NCI-H1930 (cell line): ENCODE measurements at regions not wholly inside any gene's neighbourhood (a gene's known extent, or its start where the extent isn't known, plus 50 kb on each side); places are given as distances from the start of the nearest gene placed in this dataset.

Source experiments
- DNase-seq, 2 experiments: peaks; one replicate each; lab custom pipeline; 2025; lab: John Stamatoyannopoulos, UW

DNA sequence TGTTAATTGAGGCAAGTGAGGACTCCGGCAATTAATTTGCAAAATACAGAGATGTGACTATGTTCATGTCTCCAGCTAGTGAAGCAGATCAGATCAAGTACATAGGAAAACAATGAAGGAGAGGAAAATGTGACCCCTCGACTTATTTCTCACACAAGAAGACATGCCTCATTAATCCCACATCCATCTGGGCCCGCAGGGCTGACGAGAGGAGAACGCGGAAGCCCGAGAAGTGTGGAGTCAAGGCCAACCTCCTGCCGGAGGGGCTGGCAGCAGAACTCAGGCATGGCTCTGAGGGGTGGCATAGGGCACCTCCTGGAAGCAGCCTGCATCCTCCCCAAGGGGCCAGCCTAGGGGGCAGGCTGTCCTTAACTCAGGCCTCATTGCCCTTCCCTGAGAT, 54.4 kb downstream of the ZNF503 start:
- DNase-seq = no peak

DNA sequence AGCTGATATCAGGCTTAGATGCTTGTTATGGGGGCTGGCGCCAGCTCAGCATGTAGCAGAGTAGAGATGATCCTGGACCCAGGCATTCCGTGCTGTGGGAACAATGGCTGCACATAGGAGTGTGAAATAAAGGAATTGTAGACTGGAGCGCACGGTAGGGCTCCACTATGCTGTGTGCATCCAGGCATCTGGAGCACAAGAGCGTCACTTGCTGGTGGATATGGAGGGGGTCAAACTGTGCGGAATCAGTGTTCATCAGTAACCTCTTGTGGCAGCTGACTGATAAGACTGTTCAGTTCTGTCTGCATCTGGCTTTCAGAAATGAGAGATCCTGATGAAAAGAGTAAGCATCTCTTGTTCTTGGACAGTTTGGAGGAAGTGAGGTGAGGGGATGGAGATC, 55.8 kb downstream of the ZNF503 start:
- no peak for DNase-seq

DNA sequence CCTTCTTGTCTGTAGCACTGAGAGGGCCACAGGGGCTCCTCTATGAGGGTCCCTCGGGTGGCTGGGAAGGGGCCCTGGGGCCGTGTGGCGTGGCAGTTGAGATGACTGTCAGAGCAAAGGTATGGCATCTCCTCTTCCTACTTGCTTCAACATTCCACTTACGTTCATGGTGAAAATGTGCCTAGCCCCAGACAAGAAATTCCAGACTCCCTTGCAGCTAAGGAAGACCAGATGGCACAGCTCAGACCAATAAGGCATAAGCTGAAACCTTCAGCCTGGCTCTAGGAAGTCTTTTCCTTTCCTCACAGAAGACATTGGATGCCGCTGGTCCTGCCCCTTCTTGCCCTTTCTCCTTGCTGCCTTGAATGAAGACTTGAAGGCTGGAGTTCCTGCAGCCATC, 57.4 kb downstream of the ZNF503 start:
- no peak for DNase-seq

DNA sequence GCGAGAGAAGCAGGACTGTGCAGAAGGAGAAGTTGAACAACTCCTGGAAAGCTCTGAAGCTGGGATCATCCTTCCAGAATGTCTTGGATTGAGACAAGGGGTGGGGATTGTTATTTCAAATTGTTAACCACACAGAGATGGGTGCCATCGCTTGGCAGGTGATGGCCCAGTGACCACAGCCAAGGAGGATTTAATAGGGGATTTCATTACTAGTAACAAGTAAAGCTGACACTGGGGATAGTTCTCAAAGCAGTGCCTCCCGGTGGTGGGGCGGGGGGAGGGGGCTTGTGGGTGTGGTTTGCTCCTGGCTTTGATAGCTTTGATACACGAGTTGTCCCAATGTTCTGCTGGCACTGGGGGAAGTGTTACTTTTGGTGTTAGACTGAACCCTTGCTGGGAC, 59.2 kb downstream of the ZNF503 start:
- no peak for DNase-seq

DNA sequence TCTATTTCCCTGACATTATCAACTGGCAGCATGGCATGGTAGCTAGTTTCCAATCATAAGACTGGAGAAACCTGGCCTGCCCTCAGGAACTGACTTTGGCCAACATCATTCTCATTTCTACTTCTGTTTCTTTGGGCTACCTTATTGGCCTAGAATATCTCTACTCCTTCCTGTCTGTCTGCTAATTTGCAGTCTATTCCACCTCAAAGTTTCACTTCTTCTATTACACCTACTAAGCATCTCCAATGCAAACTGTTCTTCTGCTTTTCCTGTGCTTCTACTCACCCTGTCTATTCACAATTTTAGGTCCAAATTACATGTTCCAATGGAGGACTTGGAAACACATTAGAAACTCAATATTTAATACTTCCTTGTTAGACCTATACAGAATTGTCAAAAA, 65.6 kb downstream of the ZNF503 start:
- DNase-seq = no peak

DNA sequence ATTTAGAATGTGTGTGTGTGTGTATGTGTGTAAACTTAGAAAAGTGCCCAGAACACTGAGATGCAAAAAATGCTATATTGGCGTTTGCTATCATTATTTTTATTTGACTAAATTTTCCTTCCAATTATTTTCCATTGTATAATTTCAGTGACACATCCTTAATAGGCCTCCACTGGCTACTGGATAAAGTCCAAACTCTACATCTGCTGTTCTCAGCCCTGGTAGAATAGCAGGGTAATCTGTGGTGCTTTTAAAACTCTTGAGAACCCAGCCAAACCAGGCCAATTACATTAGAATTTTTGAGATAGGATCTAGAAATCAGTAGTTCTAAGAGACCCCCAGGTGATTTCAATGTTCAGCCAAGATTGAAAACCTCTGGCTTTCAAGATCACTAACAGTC, 66.4 kb downstream of the ZNF503 start:
- no peak for DNase-seq

DNA sequence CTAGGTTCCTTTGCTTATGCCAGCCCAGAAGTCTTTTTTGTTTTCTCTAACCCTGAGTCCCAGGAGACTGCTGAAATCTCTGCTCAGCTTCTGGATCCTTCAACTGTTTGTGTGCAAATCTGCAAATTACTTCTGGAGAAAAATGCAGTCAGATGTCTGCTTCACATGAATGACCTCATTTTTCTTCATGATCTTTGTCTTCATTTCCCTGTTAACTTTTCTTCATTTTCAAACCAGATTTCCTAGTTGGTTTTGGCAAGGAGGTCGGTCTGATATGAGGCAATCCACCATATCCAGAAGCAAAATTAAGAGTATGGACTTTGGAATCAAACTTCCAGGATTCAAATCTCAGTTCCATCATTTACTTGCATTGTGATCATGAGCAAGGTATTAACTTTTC, 66.8 kb downstream of the ZNF503 start:
- no peak for DNase-seq

DNA sequence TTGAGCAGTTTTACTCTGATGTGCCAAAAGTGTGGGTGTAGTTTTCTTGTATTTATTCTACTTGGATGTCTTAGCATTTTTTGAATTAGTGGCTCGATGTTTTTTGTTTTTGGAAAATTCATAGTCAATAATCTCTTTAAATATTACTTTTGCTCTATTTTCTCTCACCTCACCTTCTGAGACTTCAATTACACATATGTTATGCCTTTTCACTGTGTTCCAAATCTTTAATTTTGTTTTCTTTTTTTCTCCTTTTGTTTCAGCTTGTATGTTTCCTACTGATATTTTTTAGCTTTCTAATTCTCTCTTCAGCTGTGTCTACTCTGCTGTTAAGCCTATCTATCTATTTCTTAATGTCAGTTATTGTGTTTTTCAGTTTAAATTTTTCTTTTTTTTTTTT, 69.5 kb downstream of the ZNF503 start:
- DNase-seq = no peak

DNA sequence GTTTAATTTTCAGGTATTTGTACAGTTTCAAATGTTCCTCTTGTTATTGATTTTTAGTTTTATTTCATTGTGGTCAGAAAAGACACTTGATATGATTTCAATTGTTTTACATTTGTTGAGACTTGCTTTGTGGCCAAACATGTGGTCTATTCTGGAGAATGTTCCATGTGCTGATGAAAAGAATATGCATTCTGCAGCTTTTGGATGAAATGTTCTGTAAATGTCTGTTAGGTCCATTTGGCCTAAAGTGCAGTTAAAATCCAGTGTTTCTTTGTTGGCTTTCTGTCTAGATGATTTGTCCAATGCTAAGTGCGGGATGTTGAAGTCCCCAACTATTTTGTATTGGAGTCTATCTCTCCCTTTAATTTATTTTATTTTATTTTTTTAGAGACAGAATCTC, 70.5 kb downstream of the ZNF503 start:
- no peak for DNase-seq

DNA sequence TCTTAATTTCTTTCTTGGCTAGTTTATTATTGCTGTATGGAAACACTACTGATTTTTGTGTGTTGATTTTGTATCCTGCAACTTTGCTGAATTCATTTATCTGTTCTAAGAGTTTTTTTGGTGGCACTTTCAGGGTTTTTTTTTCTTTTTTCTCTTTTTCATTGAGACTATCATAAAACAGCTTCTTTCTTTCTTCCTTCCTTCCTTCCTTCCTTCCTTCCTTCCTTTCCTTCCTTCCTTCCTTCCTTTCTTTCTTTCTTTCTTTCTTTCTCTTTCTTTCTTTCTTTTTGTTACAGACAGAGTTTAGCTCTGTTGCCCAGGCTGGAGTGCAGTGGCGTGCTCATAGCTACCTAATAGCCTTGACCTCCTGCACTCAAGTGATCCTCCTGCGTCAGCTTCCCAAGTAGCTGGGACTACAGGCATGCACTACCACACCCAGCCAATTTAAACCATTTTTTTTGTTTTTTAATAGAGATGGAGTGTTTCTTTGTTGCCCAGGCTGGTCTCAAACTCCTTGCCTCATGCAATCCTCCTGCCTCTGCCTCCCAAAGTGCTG, 72.3 kb downstream of the ZNF503 start:
- no peak for DNase-seq

DNA sequence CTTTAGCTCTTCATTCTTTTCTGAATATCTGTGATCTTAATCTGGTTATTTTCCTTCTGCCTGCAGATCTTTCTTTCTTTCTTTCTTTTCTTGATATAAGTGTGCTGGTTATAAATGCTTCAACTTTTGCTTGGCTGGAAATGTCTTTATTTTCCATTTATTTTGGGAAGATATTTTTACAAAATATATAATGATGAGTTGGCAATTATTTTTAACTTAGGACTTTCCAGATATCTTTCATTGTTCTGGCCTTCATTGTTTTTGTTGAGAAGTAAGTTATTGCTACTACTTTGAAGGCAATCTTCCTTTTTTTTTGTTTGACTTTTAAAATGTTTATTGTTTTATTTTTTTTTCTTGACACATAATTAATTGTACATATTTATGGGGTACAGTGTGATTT, 75.3 kb downstream of the ZNF503 start:
- DNase-seq = no peak

DNA sequence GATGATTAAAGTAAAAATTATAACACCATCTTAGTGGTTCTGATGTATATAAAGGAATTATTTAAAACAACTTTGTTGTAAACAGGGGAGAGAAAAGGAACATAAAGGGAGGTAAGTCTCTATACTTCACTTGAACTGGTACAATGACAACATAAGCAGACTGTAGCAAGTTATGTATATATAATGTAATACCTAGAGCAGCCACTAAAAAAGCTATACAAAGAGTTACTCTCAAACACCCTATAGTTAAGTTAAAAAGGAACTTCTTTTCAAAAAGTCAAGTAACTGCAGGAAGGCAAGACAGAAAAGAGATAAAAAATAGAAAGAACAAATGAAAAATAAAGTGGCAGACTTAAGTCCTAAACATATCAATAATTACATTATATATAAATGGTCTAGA, 82.3 kb downstream of the ZNF503 start:
- DNase-seq = no peak

DNA sequence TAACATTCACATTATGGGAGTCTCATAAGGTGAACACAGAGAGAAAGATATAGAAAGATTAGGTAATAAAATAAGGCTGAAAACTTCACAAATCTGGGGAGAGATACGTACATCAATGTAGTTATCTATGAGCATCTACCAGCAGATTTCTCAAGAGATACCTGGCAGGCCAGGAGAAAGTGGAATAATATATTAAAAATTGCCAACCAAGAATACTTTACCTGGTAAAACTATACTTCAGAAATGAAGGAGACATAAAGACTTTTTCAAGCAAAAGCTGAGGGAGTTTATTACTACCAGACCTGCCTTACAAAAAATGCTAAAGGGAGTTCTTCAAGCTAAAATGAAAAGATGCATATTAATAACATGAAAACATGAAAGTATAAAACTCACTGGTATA, 78.8 kb upstream of the COMTD1 start:
- no peak for DNase-seq

DNA sequence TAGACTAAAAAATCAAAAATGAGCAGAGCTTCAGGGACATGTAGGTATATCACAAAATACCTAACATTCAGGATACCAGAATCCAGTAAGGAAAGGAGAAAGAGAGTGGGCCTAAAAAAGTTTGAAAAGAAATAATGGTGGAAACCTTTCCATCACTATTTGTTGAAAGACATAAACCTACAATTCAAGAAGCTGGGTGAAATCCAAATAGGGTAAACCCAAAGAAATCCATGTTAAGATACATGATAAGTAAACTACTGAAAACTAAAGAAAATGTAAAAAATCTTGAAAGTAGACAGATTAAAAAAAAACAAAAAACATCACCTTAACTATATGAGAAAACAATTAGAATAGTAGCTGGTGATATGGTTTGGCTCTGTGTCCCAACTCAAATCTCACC, 76.7 kb upstream of the COMTD1 start:
- no peak for DNase-seq

DNA sequence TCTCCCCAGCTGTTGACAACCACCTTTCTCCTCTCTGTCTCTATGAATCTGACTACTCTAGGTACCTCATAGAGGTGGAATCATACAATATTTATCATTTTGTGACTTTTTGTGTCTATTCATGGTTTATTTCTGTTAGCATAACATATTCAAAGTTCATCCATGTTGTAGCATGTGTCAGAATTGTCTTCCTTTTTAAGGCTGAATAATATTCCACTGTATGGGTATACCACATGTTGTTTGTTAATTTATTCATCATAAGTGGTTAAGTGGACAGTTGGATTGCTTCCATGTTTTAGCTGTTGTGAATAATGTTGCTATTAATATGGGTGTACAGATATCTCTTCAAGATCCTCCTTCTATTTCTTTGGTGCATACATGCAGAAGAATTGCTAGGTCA, 69.9 kb upstream of the COMTD1 start:
- no peak for DNase-seq

DNA sequence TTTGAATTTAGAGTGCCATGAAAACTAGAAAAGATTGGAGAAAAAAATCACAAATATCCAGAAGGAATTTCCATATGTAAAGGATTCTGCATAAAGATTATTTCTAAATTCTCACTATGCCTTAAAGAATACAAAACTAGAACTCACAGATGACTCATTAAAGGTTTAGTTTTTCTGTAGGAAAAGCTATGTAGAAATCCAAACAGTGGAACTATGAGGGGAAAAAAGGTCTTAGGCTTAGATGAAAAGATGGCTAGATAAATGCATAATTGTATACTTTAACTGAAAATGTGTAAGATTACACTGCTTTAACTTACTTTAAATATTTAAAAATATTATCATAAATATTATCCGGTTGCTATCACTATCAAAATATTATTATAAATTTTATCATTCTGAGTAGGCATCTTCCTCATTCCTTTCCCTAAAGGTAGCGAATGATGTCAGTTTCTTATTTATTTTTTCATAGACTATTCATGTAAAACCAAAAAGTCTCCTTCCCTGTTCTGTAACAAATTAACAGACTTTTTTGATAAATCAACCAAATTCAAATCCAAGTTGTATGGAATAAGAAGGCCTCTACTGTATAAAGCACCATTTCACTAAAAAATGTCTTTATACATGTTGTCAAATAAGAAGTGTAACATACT, 69.1 kb upstream of the COMTD1 start:
- DNase-seq = no peak

DNA sequence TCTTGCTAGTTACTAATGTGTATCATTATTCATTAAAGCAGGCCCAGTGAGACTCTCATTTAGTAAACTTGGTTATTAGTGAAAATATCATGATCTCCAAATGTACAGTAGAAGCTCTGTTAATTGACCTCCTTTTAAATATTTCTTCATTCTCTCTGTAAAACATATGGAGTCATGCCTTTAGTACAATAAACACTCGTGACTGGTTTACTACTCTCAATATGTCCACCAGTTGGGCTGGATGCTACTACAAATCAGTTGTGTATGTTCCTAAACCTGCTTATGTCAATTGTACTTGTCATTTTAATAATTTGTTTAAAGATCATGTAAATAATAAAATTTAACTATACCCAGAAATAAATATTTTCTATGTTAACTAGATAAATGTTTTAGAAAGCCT, 68.6 kb upstream of the COMTD1 start:
- no peak for DNase-seq

DNA sequence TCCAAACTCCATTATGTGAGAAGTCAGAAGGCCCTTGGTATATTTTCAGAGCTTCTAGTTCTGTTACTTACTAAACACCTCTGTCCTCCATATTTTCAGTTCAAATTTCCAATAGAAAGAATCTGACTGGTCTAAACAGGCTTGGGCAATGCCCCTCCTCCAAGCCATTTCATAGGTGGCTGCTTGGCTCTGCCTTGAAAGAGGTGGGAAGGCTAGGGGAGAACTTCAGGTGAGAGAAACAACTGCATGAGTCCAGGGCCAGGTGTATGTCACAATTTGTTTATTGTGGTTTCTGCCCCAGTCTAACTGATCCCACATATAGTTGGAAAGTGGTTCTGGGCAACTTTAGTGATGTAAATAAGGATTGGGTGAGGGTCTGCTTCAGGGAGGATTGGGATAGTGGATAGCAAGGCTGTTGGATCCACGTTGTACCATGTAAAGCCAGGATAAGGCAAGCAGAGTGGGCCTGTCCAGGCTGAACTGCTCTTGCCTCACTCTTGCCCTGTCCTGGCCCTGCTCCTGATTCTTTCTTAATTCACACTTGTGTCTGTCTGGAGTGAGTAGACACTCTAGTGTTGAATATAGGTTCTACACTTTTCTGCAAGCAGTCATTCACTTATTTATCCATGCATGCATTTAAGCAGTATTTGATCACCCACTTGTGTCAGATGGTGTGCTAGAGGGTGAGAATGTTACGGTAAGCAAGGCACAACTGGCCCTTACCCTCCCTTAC, 67.5 kb upstream of the COMTD1 start:
- DNase-seq = no peak

DNA sequence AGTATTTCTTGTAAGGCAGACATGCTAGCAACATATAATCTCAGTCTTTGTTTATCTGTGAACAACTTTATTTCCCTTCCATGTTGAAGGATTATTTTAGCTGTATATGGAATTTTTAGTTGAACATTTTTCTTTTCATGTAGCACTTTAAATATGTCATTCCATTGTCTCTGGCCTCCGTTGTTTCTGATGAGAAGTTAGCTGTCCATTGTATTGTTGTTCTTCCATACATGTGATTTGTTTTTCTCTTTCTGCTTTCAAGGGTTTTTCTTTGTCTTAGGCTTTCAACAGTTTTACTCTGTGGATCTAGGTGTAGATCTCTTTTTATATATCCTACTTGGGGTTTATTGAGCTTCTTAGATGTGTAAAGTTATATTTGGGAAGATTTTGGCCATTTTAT, 66.3 kb upstream of the COMTD1 start:
- DNase-seq = no peak

DNA sequence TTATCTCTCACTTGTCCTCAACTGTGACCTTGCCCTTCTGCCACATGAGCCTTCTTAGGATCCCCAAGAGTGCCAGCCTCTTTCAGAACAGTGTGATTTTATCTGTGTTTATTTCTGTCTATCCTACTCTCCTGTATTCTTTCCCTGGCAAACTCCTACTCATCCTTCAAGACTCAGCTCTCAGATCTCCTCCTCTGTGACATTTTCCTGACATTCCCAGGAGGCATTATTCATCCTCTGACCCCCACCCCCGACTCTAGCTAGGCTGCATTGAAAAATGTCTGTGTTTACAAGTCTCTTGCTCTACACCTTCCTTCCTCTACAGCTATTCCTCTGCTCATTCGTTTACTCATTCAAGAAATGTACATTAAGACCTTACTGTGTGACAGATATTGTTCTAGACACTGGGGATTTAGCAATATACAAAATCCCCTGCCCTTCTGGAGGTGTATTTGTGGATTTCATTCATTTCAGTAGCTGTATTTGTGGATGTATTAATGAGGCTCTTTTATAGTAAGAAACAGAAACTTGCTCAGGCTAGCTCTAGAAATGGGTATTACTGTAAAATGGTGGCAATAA, 61.4 kb upstream of the COMTD1 start:
- no peak for DNase-seq

DNA sequence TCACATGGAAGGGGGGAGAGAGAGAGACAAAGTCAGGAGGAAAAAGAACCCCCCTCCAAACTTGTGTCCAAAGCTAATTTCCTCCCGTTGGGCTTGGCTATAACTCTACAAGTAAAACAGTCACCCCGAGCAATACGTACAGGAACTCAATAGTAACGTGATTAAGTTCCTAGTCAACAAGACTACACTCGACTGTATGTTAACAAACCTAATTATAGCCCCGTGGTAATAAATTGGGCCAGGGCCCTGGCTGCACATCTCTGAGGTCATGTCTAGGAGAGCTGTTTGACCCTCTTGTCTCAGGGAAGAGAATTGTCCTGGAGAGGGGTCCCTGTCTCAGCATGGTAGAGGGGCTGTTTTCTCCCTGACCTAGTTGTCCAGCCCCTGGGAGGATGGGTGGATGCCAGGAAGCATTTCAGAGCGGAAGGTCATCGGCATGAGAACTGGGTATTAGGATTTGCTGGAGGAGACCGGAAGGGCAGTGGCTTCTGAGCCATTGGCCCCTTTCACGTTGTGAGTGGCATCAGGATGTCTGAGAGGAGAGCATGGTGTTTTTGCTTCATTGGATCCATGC, 60.2 kb upstream of the COMTD1 start:
- DNase-seq = no peak

DNA sequence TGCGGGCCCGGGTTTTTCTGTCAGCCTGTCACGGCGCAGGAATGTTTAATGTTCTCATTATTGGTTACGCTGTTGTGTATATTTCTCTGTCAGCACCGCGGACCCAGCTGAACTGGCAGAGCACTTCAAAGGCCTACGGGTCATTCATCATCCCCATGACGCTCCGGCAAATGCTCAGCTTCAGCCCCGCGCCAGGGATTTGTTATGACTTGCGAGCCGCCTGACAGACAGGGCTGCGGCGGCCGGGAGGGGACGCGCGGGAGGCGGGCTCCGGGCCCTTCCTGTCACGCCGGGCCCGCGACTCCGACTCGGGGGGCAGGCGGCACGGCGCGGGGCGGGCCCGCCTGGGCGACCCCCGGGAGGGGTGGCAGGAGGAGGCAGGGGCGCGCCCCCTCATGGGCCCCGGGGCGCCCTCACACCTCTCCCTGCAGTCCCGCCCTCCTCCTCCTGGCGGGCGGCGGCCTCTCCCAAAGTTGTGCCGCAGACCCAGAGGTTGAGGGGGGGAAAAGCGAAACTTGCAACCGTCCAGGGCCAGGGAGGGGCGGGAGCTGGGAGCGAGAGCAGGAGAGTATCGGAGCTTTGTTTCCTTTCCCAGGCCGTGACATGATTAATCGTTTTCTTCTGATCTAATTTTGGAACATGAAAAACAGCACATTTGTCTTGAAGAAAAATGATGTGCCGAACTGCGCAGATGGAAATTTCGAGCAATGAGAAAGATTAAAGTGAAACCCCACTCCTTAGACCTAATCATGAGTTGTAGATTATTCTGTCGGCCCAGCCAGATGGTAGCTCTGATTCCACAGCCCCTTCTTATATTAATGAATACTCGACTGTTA, 59.3 kb upstream of the COMTD1 start:
- DNase-seq = peak in 1 of 2 experiments; percentile 8
